DND-41 (cell line): ENCODE measurements at regions not wholly inside any gene's neighbourhood (a gene's known extent, or its start where the extent isn't known, plus 50 kb on each side); places are given as distances from the start of the nearest gene placed in this dataset.

Experiments
- EZH2 ChIP-seq: IDR thresholded peaks from 3 replicates; pipeline ENCODE4 v1.6.1; 2012; ENCODE audit warnings: borderline replicate concordance, low read depth, mild to moderate bottlenecking, moderate library complexity, low read length, inconsistent platforms; ENCODE audit not compliant: severe bottlenecking
- TF ChIP-seq, protein P1 (sequence below): IDR thresholded peaks from 2 replicates; pipeline ENCODE4 v1.5.1; 2012; ENCODE audit warnings: borderline replicate concordance, low read length, moderate library complexity, mild to moderate bottlenecking; ENCODE audit not compliant: poor library complexity, severe bottlenecking; ENCODE audit errors: extremely low read depth

DNA sequence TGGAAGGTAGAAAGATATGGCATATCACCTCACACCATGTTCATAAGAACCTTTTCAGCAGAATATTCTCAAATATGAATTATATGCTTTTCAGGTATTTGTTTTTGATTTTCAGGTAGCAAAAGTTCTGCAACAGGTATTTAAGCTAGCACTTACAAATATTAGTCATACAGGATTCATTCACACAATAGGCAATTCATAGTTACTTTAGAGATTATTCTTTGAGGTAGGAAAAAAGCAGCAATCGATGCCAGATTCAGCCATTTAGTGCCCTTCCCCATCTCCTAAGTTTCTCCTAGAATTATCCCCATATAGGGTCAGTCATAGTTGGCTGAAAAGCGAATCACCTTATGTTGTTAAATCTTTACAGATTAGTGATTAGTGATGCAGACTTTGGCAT is 177.4 kb upstream of the MMADHC start:
- TF ChIP-seq, protein P1, sequence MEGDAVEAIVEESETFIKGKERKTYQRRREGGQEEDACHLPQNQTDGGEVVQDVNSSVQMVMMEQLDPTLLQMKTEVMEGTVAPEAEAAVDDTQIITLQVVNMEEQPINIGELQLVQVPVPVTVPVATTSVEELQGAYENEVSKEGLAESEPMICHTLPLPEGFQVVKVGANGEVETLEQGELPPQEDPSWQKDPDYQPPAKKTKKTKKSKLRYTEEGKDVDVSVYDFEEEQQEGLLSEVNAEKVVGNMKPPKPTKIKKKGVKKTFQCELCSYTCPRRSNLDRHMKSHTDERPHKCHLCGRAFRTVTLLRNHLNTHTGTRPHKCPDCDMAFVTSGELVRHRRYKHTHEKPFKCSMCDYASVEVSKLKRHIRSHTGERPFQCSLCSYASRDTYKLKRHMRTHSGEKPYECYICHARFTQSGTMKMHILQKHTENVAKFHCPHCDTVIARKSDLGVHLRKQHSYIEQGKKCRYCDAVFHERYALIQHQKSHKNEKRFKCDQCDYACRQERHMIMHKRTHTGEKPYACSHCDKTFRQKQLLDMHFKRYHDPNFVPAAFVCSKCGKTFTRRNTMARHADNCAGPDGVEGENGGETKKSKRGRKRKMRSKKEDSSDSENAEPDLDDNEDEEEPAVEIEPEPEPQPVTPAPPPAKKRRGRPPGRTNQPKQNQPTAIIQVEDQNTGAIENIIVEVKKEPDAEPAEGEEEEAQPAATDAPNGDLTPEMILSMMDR: no peak
- TF ChIP-seq EZH2: no peak
